ENCODE measurements at regions not wholly inside any gene's neighbourhood (a gene's known extent, or its start where the extent isn't known, plus 50 kb on each side); places are given as distances from the start of the nearest gene placed in this dataset.
"Not testable (repeated sequence)": the region's sequence is repeated elsewhere in the genome, so short reads cannot be mapped to it uniquely, and the experiment has no call there.

DNA sequence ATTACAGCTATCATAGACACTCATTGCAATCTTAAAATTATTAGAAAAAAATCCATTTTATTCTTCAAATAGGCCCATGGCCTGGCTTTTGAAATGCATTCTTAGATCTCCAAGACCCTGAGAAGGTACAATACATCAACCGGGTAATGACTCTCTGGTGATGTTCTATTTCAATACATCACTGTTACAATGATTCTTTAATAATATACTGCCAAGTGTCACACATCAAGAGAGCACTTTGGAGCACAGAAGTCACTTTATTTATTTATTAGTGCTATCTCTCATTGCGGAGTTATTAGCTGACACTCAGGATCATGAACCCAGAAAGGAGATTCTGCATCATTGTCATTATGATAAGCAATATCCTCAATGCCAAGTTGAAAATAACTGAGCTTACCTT, 748.5 kb upstream of the MBL2 start:
- DNase-seq: no peak

- DNase-seq: no peak
Measured at GRCh38 chr10:53508197-53508596, 735.6 kb upstream of the MBL2 start.

- not testable (repeated sequence) for DNase-seq
Measured at GRCh38 chr10:53504492-53504891, 731.9 kb upstream of the MBL2 start.

GRCh38 chr10:53491774-53492173, 719.2 kb upstream of the MBL2 start:
- DNase-seq: peak; percentile 88

DNA sequence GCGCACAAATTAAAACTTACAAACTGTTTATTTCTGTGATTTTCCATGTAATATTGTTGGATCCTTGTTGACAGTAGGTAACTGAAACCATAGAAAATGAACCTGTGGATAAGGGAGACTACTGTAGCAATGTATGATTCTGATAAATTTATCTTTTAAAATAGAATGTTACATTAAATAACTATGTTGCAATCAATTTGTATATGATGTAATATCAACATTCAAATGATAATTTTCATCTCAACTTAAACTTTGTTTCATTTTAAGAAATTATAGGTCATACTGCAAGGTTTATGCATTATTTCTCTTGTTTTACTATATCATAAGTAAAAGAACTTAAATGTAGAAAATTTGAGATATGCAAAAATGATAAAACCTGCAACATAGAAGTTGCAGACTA, 718.0 kb upstream of the MBL2 start:
- no peak for DNase-seq

DNA sequence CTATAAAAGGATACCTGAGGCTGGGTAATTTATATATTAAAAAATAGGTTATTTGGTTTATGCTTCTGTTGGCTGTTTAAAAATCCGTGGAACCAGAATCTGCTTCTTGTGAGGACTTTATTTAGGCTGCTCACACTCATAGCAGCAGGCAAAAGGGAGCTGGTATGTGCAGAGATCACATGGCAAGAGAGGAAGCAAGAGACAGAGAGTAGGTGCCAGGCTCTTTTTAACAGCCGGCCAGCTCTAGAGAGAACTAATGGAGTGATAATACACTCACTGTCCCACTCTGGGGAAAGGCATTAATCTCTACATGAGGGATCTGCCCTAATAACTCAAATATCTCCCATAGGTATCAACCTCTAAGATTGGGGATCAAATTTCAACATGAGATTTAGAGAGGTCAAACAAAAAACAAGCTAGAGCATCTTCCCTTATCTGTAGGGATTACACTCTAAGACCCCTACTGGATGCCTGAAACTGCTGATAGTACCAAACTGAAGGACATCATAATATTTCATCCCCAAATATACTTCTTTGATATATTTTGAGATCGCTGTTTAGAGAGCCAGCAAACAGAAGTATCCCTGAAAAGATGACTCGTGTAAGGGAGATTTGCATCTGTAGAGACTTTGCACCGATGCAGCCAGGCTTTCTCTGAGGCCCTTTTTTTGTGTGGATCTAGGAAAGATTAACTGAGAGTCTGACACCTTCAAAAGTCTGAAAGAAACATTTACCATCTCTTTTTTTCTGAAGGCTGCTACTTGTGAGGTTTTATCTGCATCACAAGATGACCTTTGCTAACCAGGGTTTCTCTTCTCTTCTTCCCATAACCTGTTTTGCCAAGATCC, 717.0 kb upstream of the MBL2 start:
- no peak for DNase-seq

- DNase-seq: no peak
Measured at GRCh38 chr10:53487019-53487983, 714.7 kb upstream of the MBL2 start.

DNA sequence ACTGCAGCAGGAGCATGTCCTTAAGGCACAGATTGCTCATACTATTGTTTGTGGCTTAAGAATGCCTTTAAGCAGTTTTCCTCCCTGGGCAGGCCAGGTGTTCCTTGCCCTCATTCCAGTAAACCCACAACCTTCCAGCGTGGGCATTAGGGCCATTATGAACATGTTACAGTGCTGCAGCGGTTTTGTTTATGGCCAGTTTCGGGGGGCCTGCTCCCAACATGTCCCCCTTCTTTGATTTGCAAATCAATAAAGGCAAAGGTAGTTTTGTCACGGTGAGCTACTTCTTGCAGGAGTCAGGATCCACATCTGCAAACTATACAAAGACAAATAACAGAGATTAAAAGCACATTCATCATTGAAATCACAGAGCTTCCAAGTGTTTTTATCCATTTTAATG, 712.8 kb upstream of the MBL2 start:
- DNase-seq: not testable (repeated sequence)

- no peak for DNase-seq
Measured at GRCh38 chr10:53479365-53479764, 706.8 kb upstream of the MBL2 start.

GRCh38 chr10:53477313-53477675, 704.7 kb upstream of the MBL2 start:
- no peak for DNase-seq

- no peak for DNase-seq
Measured at GRCh38 chr10:53476650-53477312, 704.2 kb upstream of the MBL2 start.

DNA sequence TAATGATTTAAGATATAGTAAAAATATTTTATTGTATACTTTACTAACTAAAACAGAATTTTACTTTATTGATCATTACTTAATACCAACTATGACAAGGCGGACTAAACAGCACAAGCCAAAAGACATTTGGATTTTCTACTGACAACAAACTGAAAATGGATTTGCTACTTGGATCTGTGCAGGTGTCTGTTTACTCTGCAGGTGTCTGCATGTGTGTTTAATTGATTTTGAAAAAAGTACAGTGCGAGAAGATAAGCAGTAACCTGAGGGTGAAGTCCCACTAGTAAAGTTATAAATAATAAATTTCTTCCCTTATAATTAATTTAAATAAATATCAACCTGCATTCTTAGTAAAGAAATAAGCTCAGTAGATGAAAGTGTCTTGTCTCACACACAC, 696.8 kb upstream of the MBL2 start:
- DNase-seq: no peak

DNA sequence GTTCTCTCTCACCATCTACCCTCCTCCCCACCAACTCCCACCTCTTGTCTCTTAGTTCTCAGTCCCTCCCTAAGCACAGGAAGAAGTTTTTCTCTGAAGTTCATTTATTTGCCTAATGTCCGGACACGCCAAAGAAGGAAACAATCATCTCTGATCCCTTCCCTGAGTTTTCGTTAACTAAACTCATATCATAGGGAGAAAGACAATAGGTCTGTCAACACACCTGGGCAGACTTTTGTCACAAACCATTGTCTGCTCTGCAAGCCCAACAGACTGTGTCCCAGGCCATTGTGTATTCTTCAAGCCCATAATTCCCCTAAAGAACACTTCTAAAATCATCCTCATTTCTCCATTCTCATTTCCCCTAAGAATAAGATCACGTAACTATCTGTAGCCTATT, 691.0 kb upstream of the MBL2 start:
- peak; percentile 61 for DNase-seq

- DNase-seq: no peak
Measured at GRCh38 chr10:53458007-53458406, 685.4 kb upstream of the MBL2 start.

- peak; percentile 6 for DNase-seq
Measured at GRCh38 chr10:53453196-53453595, 680.6 kb upstream of the MBL2 start.

DNA sequence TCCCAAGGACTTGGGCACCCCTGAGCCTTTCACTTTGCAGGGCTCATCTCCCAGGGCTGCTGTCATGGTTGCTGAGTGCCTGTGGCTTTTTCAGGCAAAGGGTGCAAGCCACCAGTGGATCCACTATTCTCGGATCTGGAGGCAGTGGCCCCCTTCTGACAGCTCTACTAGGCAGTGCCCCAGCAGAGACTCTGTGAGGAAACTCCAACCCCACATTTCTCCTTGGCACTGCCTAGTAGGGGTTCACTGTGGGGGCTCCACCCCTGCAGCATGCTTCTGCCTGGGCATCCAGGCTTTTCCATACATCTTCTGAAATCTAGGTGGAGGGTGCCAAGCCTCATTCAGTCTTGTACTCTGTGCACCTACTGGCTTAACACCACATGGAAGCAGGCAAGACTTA, 675.0 kb upstream of the MBL2 start:
- no peak for DNase-seq

GRCh38 chr10:53441843-53442242, 669.3 kb upstream of the MBL2 start:
- DNase-seq: no peak

DNA sequence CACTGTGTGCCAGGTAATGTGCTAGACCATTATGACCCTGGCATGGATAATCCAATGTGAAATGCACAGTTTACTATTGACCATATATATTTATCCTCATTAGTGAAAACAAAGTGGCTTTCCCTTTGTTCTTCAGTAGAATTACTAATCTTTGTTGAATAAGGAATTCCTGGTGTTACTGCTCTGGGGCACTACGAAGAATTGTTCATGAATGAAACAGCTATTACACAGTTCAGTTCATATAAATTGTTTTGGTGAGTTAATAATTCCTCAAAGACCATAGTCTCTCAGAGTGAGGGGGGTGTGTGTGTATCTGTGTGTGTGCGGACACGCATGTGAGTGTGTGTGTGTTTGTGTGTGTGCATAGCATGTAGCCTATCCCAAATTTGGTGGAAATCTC, 668.0 kb upstream of the MBL2 start:
- DNase-seq: no peak

- not testable (repeated sequence) for DNase-seq
Measured at GRCh38 chr10:53439075-53439474, 666.5 kb upstream of the MBL2 start.

- DNase-seq: peak; percentile 19
Measured at GRCh38 chr10:53434413-53434812, 661.8 kb upstream of the MBL2 start.

GRCh38 chr10:53432035-53432434, 659.5 kb upstream of the MBL2 start:
- DNase-seq: no peak

GRCh38 chr10:53430974-53431373, 658.4 kb upstream of the MBL2 start:
- DNase-seq: no peak

GRCh38 chr10:53430127-53430891, 657.7 kb upstream of the MBL2 start:
- DNase-seq: peak; percentile 67
